Activated CD8-positive, alpha-beta memory T cell treated with anti-CD3 and anti-CD28 coated beads for 36 hours (primary cell): ENCODE measurements at regions not wholly inside any gene's neighbourhood (a gene's known extent, or its start where the extent isn't known, plus 50 kb on each side); places are given as distances from the start of the nearest gene placed in this dataset.

Experiments
- CTCF ChIA-PET: fragments of 350-600 bp; sonication (Branson Sonifier 250); formaldehyde crosslinking; loops from one replicate; lab custom pipeline; 2021; ENCODE audit warnings: antibody characterized with exemption; lab: Charles Lee
- POLR2A ChIA-PET: fragments of 350-600 bp; sonication (Branson Sonifier 250); formaldehyde crosslinking; loops from one replicate; lab custom pipeline; 2021; ENCODE audit warnings: antibody characterized with exemption; lab: Charles Lee

GRCh38 chr3:40843208-40843624 lies 318.5 kb downstream of the ZNF621 start:
- ChIA-PET CTCF (no interaction called here), POLR2A (no interaction called here)

DNA sequence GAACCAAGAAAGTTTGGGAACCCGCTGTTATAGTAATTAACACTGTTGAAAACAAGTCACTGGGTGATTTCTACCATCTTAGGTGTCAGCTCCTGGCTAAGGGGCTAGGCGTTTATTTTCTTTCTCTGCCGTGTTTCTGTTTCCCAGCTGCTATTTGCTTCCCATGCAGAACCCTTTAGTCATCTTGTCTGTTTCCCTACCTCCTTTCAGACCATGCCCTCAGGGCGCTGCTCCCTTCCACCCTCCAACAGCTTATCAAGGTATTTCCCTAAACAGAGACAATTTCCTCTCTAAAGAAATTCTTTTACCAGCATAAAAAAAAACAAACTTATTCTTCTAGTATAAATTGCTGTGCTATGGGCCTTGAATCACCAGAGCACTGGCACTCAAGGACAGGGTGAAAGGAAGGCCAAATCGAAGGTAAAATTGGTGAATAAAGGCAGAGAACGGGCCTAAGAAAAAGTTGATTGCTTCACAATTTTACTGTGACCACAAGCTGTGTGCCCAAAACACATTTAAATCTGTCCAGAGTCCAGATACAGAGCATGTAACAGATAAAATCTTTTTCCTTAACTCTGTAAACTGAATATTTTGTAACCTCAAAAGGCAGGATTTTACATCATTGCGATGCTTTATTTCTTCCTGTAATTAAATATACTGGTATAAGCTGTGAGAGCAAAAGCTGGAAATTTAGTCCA lies 319.2 kb downstream of the ZNF621 start:
- POLR2A ChIA-PET, result no interaction called here
- CTCF ChIA-PET, result no interaction called here

DNA sequence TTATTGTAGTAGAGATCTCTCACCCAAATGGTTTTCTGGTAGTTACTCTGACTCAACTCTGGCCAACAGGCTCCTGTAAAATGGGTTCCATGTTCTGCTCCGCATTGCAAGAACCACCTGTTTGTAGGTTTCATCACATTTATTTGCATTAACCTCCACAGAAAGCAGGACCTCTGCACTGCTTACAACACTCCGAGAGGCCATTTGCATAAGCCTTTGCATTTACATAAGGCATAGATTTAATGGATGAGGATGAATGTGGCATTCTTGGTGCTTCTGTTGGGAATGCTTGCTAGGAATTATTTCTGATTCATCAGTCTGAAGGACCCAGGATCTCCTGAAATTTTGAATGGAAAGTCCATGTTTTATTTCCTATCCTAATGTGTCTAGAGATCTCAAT lies 320.1 kb downstream of the ZNF621 start:
- ChIA-PET POLR2A (no interaction called here), CTCF (no interaction called here)

DNA sequence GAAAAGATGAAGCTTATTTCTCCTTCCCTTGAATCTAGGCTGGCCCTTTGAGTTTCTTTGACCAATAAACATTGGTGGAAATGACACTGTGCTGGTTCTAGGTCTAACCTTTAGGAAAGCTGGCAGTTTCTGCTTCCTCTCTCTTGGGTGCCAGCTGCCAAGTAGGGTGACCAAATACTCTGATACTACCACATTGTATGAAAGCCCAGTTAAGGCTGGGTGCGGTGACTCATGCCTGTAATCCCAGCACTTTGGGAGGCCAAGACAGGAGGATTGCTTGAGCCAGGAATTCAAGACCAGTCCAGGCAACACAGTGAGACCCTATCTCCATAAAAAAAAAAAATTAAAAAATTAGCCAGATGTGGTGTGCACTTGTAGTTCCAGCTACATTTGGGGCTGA lies 320.7 kb downstream of the ZNF621 start:
- CTCF ChIA-PET, result no interaction called here
- POLR2A ChIA-PET, result no interaction called here

DNA sequence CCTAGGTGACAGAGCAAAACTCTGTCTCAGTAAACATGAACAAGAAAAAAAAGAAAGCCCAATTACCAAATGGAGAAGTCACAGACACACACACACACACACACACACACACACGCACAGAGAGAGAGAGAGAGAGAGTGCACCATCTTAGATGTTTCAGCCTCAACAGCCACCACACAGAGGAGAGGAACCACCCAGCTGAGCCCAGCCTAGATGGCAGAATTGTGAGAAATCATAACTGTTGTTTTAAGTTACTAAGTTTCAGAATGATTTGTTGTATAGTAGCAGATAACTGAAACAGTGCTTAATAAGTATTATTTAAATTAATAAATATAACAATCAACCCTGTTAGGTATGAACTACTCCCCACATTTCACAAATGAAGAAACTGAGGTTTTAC lies 321.2 kb downstream of the ZNF621 start:
- ChIA-PET CTCF (no interaction called here), POLR2A (no interaction called here)

- ChIA-PET POLR2A (no interaction called here), CTCF (no interaction called here)
Measured at GRCh38 chr3:40846451-40846850, 321.7 kb downstream of the ZNF621 start.

DNA sequence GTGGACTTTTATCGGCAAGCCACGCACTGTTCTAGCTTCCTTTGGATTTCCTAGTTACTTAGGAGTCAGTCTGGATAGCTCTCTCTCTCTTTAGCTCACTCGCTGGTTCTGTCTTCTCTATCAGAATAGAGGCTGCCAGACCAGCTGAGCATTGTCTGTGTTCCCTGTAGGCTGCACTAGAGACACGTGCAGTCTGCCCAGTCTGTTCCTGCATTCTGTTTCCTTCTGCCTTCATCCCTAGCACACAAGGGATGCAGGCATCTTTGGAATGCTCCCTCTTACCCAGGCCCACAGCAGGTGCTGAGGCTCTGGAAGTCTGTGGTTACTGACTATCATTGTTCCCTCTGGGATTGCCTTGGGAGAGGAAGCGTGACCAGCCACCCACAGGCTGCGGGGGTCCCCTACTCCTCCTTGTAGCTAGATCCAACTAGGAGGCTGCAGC lies 322.8 kb downstream of the ZNF621 start:
- ChIA-PET CTCF (no interaction called here), POLR2A (no interaction called here)

GRCh38 chr3:40848421-40848820 lies 323.7 kb downstream of the ZNF621 start:
- POLR2A ChIA-PET, result no interaction called here
- CTCF ChIA-PET, result no interaction called here

- ChIA-PET POLR2A (no interaction called here), CTCF (no interaction called here)
Measured at GRCh38 chr3:40850861-40851260, 326.1 kb downstream of the ZNF621 start.

DNA sequence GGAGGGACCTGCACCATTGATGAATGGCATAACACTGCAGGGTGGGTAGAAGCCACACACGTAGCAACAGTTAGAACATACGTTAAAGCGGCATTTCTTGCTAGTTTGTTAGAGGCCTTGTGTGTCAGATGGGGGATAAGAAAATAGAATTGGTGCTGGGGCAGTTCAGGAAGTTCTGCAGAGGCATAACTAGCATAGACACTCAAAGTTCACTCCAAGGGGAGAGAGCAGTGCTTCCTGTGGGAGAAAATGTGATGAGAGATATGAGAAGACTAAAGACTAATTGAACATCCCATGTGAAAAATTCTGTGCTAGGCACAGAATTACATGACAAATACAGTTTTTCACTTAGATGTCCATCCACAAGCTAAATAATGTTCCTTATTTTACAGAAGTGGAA lies 327.1 kb downstream of the ZNF621 start:
- POLR2A ChIA-PET, result no interaction called here
- CTCF ChIA-PET, result no interaction called here

GRCh38 chr3:40852712-40853111 lies 328.0 kb downstream of the ZNF621 start:
- CTCF ChIA-PET, result no interaction called here
- POLR2A ChIA-PET, result no interaction called here

GRCh38 chr3:40853474-40853873 lies 328.7 kb downstream of the ZNF621 start:
- ChIA-PET POLR2A (no interaction called here), CTCF (no interaction called here)

GRCh38 chr3:40855871-40856270 lies 331.1 kb downstream of the ZNF621 start:
- POLR2A ChIA-PET, result no interaction called here
- CTCF ChIA-PET, result no interaction called here

DNA sequence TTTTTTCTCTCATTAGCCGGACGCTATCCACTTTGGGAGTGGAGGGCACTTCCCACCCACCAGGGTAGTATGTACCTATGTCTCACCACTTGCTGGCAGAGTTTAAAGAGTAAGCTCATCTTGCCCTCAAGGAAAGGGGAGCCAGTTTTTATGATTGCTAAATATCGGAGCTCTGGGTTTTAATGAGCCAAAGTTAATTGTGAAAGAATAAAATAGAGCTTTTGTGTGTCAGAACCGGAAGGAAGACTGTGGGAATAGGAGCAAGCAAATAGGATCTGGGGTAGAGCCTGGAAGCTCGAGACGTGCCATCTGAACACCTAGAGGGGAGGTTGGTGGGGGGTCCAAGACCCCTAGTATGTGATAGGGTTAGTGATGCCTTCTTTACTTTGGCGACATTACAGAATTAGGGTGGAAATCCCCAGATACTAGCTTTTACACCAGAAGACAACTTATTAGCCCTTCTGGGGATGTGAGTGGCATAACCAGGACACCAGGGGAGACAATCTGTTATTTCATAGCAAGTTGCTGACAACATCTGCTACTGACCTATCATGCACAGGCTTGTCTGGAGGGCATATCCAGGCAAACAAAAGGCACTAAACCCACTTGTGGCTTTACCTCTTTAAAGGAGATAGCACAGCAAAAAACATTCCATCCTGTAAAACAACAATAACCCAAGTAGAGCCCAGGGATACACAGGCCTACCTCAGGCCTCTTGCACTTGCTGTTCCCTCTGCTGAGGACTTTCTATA lies 333.8 kb downstream of the ZNF621 start:
- ChIA-PET CTCF (no interaction called here), POLR2A (no interaction called here)

- CTCF ChIA-PET, result no interaction called here
- POLR2A ChIA-PET, result no interaction called here
Measured at GRCh38 chr3:40862946-40863345, 336.4 kb upstream of the CTNNB1 start.

DNA sequence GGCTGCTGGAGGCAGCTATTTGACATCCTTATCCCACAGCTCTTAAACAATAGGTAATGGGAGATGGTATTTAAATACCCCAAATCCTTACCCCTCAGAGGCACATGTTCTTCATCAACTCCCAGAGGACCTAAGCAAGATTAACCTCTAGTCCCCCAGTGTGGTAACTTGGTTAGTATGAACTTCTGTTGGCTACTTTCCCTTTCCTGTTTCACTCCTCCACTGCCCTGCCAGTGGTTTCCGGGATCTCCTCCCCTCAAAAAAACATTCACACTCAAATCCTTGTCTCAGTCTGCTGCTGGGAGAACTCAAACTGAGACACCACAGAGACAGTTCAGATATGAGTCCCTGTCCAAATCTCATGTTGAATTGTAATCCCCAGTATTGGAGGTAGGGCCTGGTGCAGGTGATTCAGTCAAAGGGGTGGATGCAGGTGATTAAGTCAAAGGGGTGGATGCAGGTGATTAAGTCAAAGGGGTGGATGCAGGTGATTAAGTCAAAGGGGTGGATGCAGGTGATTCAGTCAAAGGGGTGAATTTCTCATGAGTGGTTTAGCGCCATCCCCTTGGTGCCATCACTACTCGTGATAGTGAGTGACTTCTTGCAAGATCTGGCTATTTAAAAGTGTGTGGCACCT lies 335.0 kb upstream of the CTNNB1 start:
- CTCF ChIA-PET, result no interaction called here
- POLR2A ChIA-PET, result no interaction called here

DNA sequence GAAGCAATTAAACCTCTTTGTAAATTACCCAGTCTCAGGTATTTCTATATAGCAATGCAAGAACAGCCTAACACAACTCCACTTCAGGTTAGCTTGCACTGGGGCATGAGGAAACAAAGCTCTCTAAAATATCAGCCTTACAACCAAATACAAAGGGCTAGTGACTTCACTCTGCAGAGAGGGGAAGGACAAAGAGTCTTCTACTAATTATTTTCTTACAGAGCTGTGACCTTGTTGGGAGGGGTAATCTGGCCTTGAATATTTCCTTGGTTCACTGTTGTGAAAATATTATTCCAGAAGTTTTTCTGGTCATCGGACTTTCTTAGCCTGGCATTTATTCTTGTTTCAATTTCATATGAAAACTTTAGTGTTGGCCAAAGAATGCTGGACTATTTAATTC lies 334.4 kb upstream of the CTNNB1 start:
- CTCF ChIA-PET, result no interaction called here
- POLR2A ChIA-PET, result no interaction called here

DNA sequence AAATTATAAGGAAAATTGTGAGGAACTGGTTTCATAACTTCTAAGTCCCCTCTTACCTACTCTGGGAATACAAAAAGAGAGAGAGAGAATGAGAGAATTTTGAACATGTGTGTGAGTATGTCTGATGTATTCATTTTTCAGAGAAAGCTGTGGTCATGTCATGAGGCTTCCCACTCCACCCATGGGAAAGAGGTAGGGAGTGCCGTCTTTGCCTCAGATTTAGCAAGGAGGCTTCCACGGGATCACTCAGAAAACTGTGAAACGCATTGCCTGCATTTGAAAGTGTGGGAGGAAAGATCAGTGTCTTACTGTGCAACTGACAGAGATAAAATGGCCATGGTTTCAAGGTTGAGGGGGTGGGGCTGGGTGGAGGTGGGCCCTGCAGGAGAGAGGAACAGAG lies 331.5 kb upstream of the CTNNB1 start:
- ChIA-PET CTCF (no interaction called here), POLR2A (no interaction called here)

DNA sequence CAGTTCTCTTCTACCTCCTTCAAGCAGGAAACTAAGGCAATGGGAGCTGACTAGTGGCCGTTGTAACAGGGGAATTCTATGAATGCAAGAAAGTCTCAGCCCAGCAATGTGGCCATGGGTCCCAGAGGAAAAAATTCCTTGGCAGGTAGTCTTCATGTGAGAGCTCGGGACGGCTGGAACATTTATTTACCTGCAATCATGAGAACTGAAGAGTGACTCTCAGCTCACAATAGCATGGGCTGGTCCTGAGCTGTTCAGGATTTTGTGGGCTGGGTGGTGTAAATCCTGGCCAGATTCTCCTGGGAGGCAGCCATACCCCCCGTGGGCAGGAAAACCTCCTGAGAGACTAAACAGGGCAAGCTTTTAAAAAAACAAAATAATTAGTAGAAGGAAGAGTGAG lies 330.3 kb upstream of the CTNNB1 start:
- CTCF ChIA-PET, result no interaction called here
- POLR2A ChIA-PET, result no interaction called here

DNA sequence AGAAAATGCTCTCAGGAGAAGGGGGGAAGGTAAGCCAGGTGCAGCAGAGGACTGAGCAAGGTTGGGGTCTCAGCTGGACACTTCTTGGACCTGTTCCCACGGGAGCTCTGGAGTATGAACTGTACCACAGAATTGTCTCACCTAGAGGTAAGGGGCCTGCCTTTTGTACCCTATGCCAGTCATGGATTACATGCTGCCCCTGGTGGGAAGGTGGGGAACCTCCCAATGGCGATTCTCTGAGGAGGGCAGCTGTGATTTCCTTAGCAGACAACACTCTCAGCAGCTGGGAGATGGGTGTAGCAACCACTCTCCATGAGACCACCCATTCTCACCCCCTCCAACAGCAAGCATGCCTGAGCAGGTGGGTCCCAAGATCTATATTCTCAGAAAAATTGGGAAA lies 329.4 kb upstream of the CTNNB1 start:
- CTCF ChIA-PET, result no interaction called here
- POLR2A ChIA-PET, result no interaction called here

- POLR2A ChIA-PET, result no interaction called here
- CTCF ChIA-PET, result no interaction called here
Measured at GRCh38 chr3:40871394-40871793, 327.9 kb upstream of the CTNNB1 start.
